ENCODE measurements at regions not wholly inside any gene's neighbourhood (a gene's known extent, or its start where the extent isn't known, plus 50 kb on each side); places are given as distances from the start of the nearest gene placed in this dataset.

GRCh38 chr10:10891124-10892082 is 126.3 kb upstream of the CELF2 start:
- DNase-seq (ENCODE audit: low read depth) = no peak

- no peak for DNase-seq (ENCODE audit: low read depth)
Measured at GRCh38 chr10:10892290-10892875, 125.3 kb upstream of the CELF2 start.

GRCh38 chr10:10897400-10897799 is 120.3 kb upstream of the CELF2 start:
- DNase-seq (ENCODE audit: low read depth) = no peak

- no peak for DNase-seq (ENCODE audit: low read depth)
Measured at GRCh38 chr10:10901906-10902305, 115.8 kb upstream of the CELF2 start.

- DNase-seq (ENCODE audit: low read depth) = no peak
Measured at GRCh38 chr10:10902951-10903350, 114.7 kb upstream of the CELF2 start.

- no peak for DNase-seq (ENCODE audit: low read depth)
Measured at GRCh38 chr10:10903620-10904019, 114.1 kb upstream of the CELF2 start.

- DNase-seq (ENCODE audit: low read depth) = no peak
Measured at GRCh38 chr10:10910634-10911033, 107.0 kb upstream of the CELF2 start.

GRCh38 chr10:10911035-10911434 is 106.6 kb upstream of the CELF2 start:
- DNase-seq (ENCODE audit: low read depth) = no peak

GRCh38 chr10:10911471-10911921 is 106.2 kb upstream of the CELF2 start:
- no peak for DNase-seq (ENCODE audit: low read depth)

- no peak for DNase-seq (ENCODE audit: low read depth)
Measured at GRCh38 chr10:10914144-10914543, 103.5 kb upstream of the CELF2 start.

GRCh38 chr10:10915215-10915614 is 102.5 kb upstream of the CELF2 start:
- no peak for DNase-seq (ENCODE audit: low read depth)

GRCh38 chr10:10917031-10917430 is 100.6 kb upstream of the CELF2 start:
- DNase-seq (ENCODE audit: low read depth) = no peak

- DNase-seq (ENCODE audit: low read depth) = no peak
Measured at GRCh38 chr10:10919976-10920375, 97.7 kb upstream of the CELF2 start.

- no peak for DNase-seq (ENCODE audit: low read depth)
Measured at GRCh38 chr10:10921826-10922461, 95.7 kb upstream of the CELF2 start.

GRCh38 chr10:10923029-10923651 is 94.5 kb upstream of the CELF2 start:
- DNase-seq (ENCODE audit: low read depth) = no peak

- DNase-seq (ENCODE audit: low read depth) = no peak
Measured at GRCh38 chr10:10925667-10926066, 92.0 kb upstream of the CELF2 start.

- DNase-seq (ENCODE audit: low read depth) = no peak
Measured at GRCh38 chr10:10927608-10928007, 90.1 kb upstream of the CELF2 start.

- DNase-seq (ENCODE audit: low read depth) = no peak
Measured at GRCh38 chr10:10930979-10931743, 86.5 kb upstream of the CELF2 start.

GRCh38 chr10:10935032-10935431 is 82.6 kb upstream of the CELF2 start:
- no peak for DNase-seq (ENCODE audit: low read depth)

GRCh38 chr10:10938676-10939075 is 79.0 kb upstream of the CELF2 start:
- DNase-seq (ENCODE audit: low read depth) = no peak

GRCh38 chr10:10941127-10941730 is 76.4 kb upstream of the CELF2 start:
- no peak for DNase-seq (ENCODE audit: low read depth)

Measured in RPMI7951 (cell line).